GM13976 (cell line): ENCODE measurements at regions not wholly inside any gene's neighbourhood (a gene's known extent, or its start where the extent isn't known, plus 50 kb on each side); places are given as distances from the start of the nearest gene placed in this dataset.

Experiments
- DNase-seq: peaks from one replicate; pipeline ENCODE4 v3.0.0; 2012; ENCODE audit warnings: low spot score
- CTCF ChIP-seq: IDR thresholded peaks from 2 replicates; pipeline ENCODE4 v1.5.1; 2012; ENCODE audit warnings: borderline replicate concordance, mild to moderate bottlenecking; ENCODE audit not compliant: insufficient read depth; ENCODE audit errors: extremely low read depth, missing control alignments, control extremely low read depth
- in situ Hi-C: fragments of 300-500 bp; cut with MboI; formaldehyde crosslinking; loops from one replicate; pipeline ENCODE4 v1.12.0; 2022; ENCODE audit warnings: low sequenced_read_pairs, mixed read lengths, inconsistent platforms; ENCODE audit not compliant: unreplicated experiment

GRCh38 chr18:67865400-67865799, 348.9 kb upstream of the DSEL start:
- in situ Hi-C loops: no loop called here
- no peak for DNase-seq

GRCh38 chr18:67864677-67865340, 348.3 kb upstream of the DSEL start:
- DNase-seq: no peak

More at GRCh38 chr18:67865400-67865799, 348.9 kb upstream of the DSEL start:
- no peak for TF ChIP-seq CTCF

GRCh38 chr18:67862069-67862468, 345.5 kb upstream of the DSEL start:
- no peak for DNase-seq
- TF ChIP-seq CTCF: no peak
- in situ Hi-C loops: no loop called here

More at GRCh38 chr18:67864677-67865340, 348.3 kb upstream of the DSEL start:
- in situ Hi-C loops: no loop called here
- TF ChIP-seq CTCF: no peak

- TF ChIP-seq CTCF: no peak
- in situ Hi-C loops: no loop called here
- no peak for DNase-seq
Measured at GRCh38 chr18:67854340-67854739, 337.8 kb upstream of the DSEL start.

- no peak for DNase-seq
- in situ Hi-C loops: no loop called here
- no peak for TF ChIP-seq CTCF
Measured at GRCh38 chr18:67846422-67847098, 330.0 kb upstream of the DSEL start.

GRCh38 chr18:67845035-67845434, 328.5 kb upstream of the DSEL start:
- DNase-seq: no peak
- TF ChIP-seq CTCF: no peak
- in situ Hi-C loops: no loop called here
